H9 (cell line): ENCODE measurements at regions not wholly inside any gene's neighbourhood (a gene's known extent, or its start where the extent isn't known, plus 50 kb on each side); places are given as distances from the start of the nearest gene placed in this dataset.

Experiments used
- DNase-seq: peaks from one replicate; pipeline ENCODE4 v3.0.0-alpha.2; 2017
- H2AFZ ChIP-seq: one replicate; pipeline ENCODE4 v1.6.1; 2013; ENCODE audit warnings: mild to moderate bottlenecking, low read length, control low read depth, moderate library complexity
- H2AK5ac ChIP-seq: 2 replicates; pipeline ENCODE4 v1.6.1; 2013; ENCODE audit warnings: low read length, control low read depth, mixed read lengths; ENCODE audit not compliant: insufficient read length
- H2BK120ac ChIP-seq: one replicate; pipeline ENCODE4 v1.6.1; 2013; ENCODE audit warnings: low read depth, mild to moderate bottlenecking, low read length, control low read depth, inconsistent platforms; ENCODE audit not compliant: poor library complexity, severe bottlenecking
- H2BK12ac ChIP-seq: 2 replicates; pipeline ENCODE4 v1.6.1; 2013; ENCODE audit warnings: low read length, control low read depth, mixed read lengths, low read depth; ENCODE audit not compliant: insufficient read length
- H2BK15ac ChIP-seq: 2 replicates; pipeline ENCODE4 v1.6.1; 2013; ENCODE audit warnings: low read depth, low read length, control low read depth
- H2BK20ac ChIP-seq: one replicate; pipeline ENCODE4 v1.6.1; 2013; ENCODE audit warnings: low read depth, mild to moderate bottlenecking, low read length, control low read depth, inconsistent platforms; ENCODE audit not compliant: poor library complexity, severe bottlenecking
- H2BK5ac ChIP-seq: 2 replicates; pipeline ENCODE4 v1.6.1; 2013; ENCODE audit warnings: low read length, control low read depth, mixed read lengths; ENCODE audit not compliant: insufficient read length
- H3K14ac ChIP-seq: 2 replicates; pipeline ENCODE4 v1.6.1; 2013; ENCODE audit warnings: low read length, control low read depth; ENCODE audit not compliant: insufficient read depth
- H3K18ac ChIP-seq: 2 replicates; pipeline ENCODE4 v1.6.1; 2013; ENCODE audit warnings: low read depth, mild to moderate bottlenecking, mixed read lengths, low read length, control low read depth; ENCODE audit not compliant: insufficient read length
- H3K23ac ChIP-seq: 2 replicates; pipeline ENCODE4 v1.6.1; 2013; ENCODE audit warnings: low read length, control low read depth, mixed read lengths, low read depth; ENCODE audit not compliant: insufficient read length
- H3K23me2 ChIP-seq: 2 replicates; pipeline ENCODE4 v1.6.1; 2013; ENCODE audit warnings: low read depth, mild to moderate bottlenecking, mixed read lengths, low read length, control low read depth; ENCODE audit not compliant: insufficient read length, poor library complexity, severe bottlenecking
- H3K27ac ChIP-seq: 2 replicates; pipeline ENCODE4 v1.5.1; 2013; ENCODE audit warnings: low read length, control low read depth, mixed read lengths, low read depth; ENCODE audit not compliant: insufficient read length
- H3K27me3 ChIP-seq: 2 replicates; pipeline ENCODE4 v1.6.1; 2013; ENCODE audit warnings: low read length, control low read depth, inconsistent platforms; ENCODE audit not compliant: insufficient read depth
- H3K4ac ChIP-seq: 2 replicates; pipeline ENCODE4 v1.6.1; 2013; ENCODE audit warnings: low read depth, mild to moderate bottlenecking, control low read depth, inconsistent platforms, low read length, moderate library complexity
- H3K4me1 ChIP-seq: 2 replicates; pipeline ENCODE4 v1.6.1; 2013; ENCODE audit warnings: low read length, control low read depth, inconsistent platforms; ENCODE audit not compliant: insufficient read depth
- H3K4me2 ChIP-seq: 2 replicates; pipeline ENCODE4 v1.6.1; 2013; ENCODE audit warnings: low read length, control low read depth, mixed read lengths; ENCODE audit not compliant: insufficient read length, insufficient read depth
- H3K56ac ChIP-seq: 2 replicates; pipeline ENCODE4 v1.6.1; 2013; ENCODE audit warnings: low read depth, mild to moderate bottlenecking, mixed read lengths, low read length, control low read depth; ENCODE audit not compliant: insufficient read length
- H3K79me1 ChIP-seq: 2 replicates; pipeline ENCODE4 v1.6.1; 2013; ENCODE audit warnings: low read depth, mild to moderate bottlenecking, moderate library complexity, low read length, control low read depth, inconsistent platforms; ENCODE audit not compliant: insufficient read depth, poor library complexity, severe bottlenecking
- H3K79me2 ChIP-seq: 2 replicates; pipeline ENCODE4 v1.6.1; 2013; ENCODE audit warnings: low read length, control low read depth, inconsistent platforms; ENCODE audit not compliant: insufficient read depth
- H3K9ac ChIP-seq: 2 replicates; pipeline ENCODE4 v1.6.1; 2013; ENCODE audit warnings: low read length, control low read depth, mixed read lengths; ENCODE audit not compliant: insufficient read length; ENCODE audit errors: extremely low read depth
- H3K9me3 ChIP-seq: one replicate; pipeline ENCODE4 v1.6.1; 2013; ENCODE audit warnings: low read depth, low read length, inconsistent platforms; ENCODE audit not compliant: control insufficient read depth
- H3T11ph ChIP-seq: one replicate; pipeline ENCODE4 v1.6.1; 2013; ENCODE audit warnings: mild to moderate bottlenecking, low read length, control low read depth, inconsistent platforms
- H4K20me1 ChIP-seq: one replicate; pipeline ENCODE4 v1.6.1; 2013; ENCODE audit not compliant: control insufficient read depth, insufficient read length, insufficient read depth
- H4K5ac ChIP-seq: 2 replicates; pipeline ENCODE4 v1.6.1; 2013; ENCODE audit warnings: low read depth, mild to moderate bottlenecking, mixed read lengths, low read length, control low read depth; ENCODE audit not compliant: insufficient read length
- H4K8ac ChIP-seq: replicated peaks from 2 replicates; pipeline ENCODE4 v1.6.1; 2013; ENCODE audit warnings: low read length, control low read depth, mixed read lengths, low read depth; ENCODE audit not compliant: insufficient read length
- H4K91ac ChIP-seq: 2 replicates; pipeline ENCODE4 v1.6.1; 2013; ENCODE audit warnings: low read depth, mild to moderate bottlenecking, moderate library complexity, mixed read lengths, low read length, control low read depth; ENCODE audit not compliant: insufficient read length
- H3K27ac Mint-ChIP-seq, 3 experiments: 2 replicates in 2 of 3; 3 replicates in 1 of 3; pipeline ENCODE4 v1.8.0; 2020 to 2021; ENCODE audit warnings: mixed read lengths in 3 of 3, mild to moderate bottlenecking in 1 of 3, moderate library complexity in 1 of 3
- H3K27me3 Mint-ChIP-seq: 2 replicates; pipeline ENCODE4 v1.8.0; 2021; ENCODE audit warnings: low read depth, mild to moderate bottlenecking, moderate library complexity, mixed read lengths
- H3K36me3 Mint-ChIP-seq, 3 experiments: 2 replicates in 2 of 3; 3 replicates in 1 of 3; pipeline ENCODE4 v1.8.0; 2020 to 2021; ENCODE audit warnings: low read depth in 3 of 3, mixed read lengths in 3 of 3; ENCODE audit not compliant: insufficient read depth in 1 of 3
- H3K4me1 Mint-ChIP-seq, 2 experiments: 2 replicates each; pipeline ENCODE4 v1.8.0; 2020; ENCODE audit warnings: mixed read lengths in 2 of 2
- H3K4me3 Mint-ChIP-seq, 2 experiments: 2 replicates in 1 of 2; 3 replicates in 1 of 2; pipeline ENCODE4 v1.8.0; 2020 to 2021; ENCODE audit warnings: mild to moderate bottlenecking in 2 of 2, mixed read lengths in 2 of 2, moderate library complexity in 1 of 2
- H3K9me3 Mint-ChIP-seq, 2 experiments: 2 replicates in 1 of 2; 3 replicates in 1 of 2; pipeline ENCODE4 v1.8.0; 2020; ENCODE audit warnings: mild to moderate bottlenecking in 2 of 2, mixed read lengths in 2 of 2, moderate library complexity in 1 of 2
- CTCF ChIP-seq: fragments of 200-600 bp; sonication (generic); conservative IDR thresholded peaks from 3 replicates; pipeline ENCODE4 v1.8.0; 2021; ENCODE audit warnings: antibody characterized with exemption, mild to moderate bottlenecking
- WGBS: extraction: QIAGEN DNeasy Blood & Tissue Kit; methylation state at CpG from one replicate; pipeline ENCODE4 v1.1.7; 2013; ENCODE audit warnings: missing lambda C conversion rate, low lambda C conversion rate, mixed read lengths; ENCODE audit not compliant: insufficient read length; ENCODE audit errors: extremely low coverage; 5-methylcytosine and 5-hydroxymethylcytosine counted together

- Histone ChIP-seq H2AFZ (no peak overlapping the region), H2AK5ac (no peak overlapping the region), H3K4me1 (peaks cover 9% of the 10 kb centered on the region; the same call in 1 of the 2 replicates), H3K27ac (no peak overlapping the region), H2BK15ac (no peak overlapping the region), H3K56ac (no peak overlapping the region), H2BK20ac (no peak overlapping the region), H3K4ac (no peak overlapping the region), H3K79me1 (peaks cover 9% of the 10 kb centered on the region), H3K27me3 (no peaks in the 10 kb centered on the region), H3K23ac (no peak overlapping the region), H4K20me1 (no peaks in the 10 kb centered on the region), H3K4me2 (no peak overlapping the region), H2BK12ac (no peak overlapping the region), H3K9ac (no peak overlapping the region), H2BK120ac (no peak overlapping the region), H3K18ac (no peak overlapping the region), H2BK5ac (no peak overlapping the region), H4K5ac (no peak overlapping the region), H3K23me2 (no peaks in the 10 kb centered on the region), H3K79me2 (peaks cover 57% of the 10 kb centered on the region), H3T11ph (no peak overlapping the region), H4K91ac (no peak overlapping the region), H4K8ac (no peak overlapping the region), H3K9me3 (no peaks in the 10 kb centered on the region), H3K14ac (no peak overlapping the region)
- no peak for DNase-seq
- Mint-ChIP-seq H3K36me3 (peaks cover 6 to 22% (median 8%) of the 10 kb centered on the region in 3 experiments; a peak in 6 of 7 replicates), H3K4me1 (peaks cover 9 to 12% of the 10 kb centered on the region in 2 experiments), H3K4me3 (no peak overlapping the region), H3K9me3 (no peaks in the 10 kb centered on the region), H3K27ac (peak overlapping the region in 2 of 3 experiments; percentile 1 to 10; a peak in 2 of 7 replicates), H3K27me3 (no peaks in the 10 kb centered on the region)
- no peak for TF ChIP-seq CTCF
- no CpG with 5 or more reads among the region's 3 CpGs for WGBS
Measured at GRCh38 chr1:39116860-39117728, 87.4 kb upstream of the MACF1 start.
